ENCODE measurements at regions not wholly inside any gene's neighbourhood (a gene's known extent, or its start where the extent isn't known, plus 50 kb on each side); places are given as distances from the start of the nearest gene placed in this dataset.

DNA sequence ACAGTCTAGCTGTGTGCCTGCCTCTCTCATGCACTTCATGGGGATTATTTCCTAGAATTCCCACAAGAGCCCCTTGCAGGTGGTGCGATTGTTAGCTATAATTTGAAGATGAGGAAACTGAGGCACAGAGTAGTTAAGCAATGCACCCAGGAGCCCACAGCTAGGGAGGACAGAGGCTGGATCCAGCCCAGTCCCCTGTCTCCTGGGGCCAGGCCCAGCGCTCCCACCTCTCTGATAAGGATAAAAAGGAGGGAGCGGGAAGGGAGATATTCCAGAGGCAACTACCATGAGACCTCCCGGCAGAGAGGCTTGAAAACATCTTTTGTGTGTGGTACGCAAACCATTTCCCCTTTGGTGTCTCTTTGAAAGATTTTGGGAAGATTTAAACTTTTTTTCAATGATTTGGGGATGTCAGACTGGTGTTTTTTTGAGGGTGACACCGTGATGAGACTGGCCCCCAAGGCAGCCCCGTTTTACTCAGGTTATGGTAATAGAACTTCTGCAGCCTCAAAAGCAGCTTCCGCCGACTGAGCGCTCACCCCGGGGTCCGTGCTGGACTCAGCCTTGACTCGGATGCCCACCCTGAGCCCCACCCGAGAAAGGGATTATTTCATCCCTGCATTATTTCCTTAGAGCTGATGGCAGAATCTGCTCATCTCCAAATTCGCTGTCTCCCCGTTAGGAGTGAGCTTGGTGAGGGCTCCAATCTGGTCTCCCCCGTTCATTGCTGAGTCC lies 144.7 kb upstream of the IER5L start:
- no peak overlapping the region for H3K27ac ChIP-seq (ENCODE audit: low read depth, low read length)
- no peak for DNase-seq
- peak overlapping the region; percentile 49 for H2AK5ac ChIP-seq (ENCODE audit: low read length)
- H3K36me3 ChIP-seq (ENCODE audit: control insufficient read depth in 1 of 2, insufficient read depth in 2 of 2, low read length in 2 of 2), result no peaks in the 10 kb centered on the region
- no peak overlapping the region for H3K4me3 ChIP-seq (ENCODE audit: low read depth, low read length)
- H3K79me2 ChIP-seq (ENCODE audit: control insufficient read depth, insufficient read depth, low read length, poor library complexity), result peaks cover 9% of the 10 kb centered on the region
- H3K4me2 ChIP-seq (ENCODE audit: low read length), result no peak overlapping the region
- WGBS (ENCODE audit: extremely low coverage, insufficient coverage, insufficient read length), result no CpG with 5 or more reads among the region's 17 CpGs
- H3K9ac ChIP-seq (ENCODE audit: low read length), result no peak overlapping the region
- H3K27me3 ChIP-seq (ENCODE audit: insufficient read depth, low read length), result no peaks in the 10 kb centered on the region
- H4K12ac ChIP-seq (ENCODE audit: low read depth, low read length), result no peak overlapping the region
- peaks cover 40% of the 10 kb centered on the region for H3K79me1 ChIP-seq (ENCODE audit: low read length)
- H2AFZ ChIP-seq (ENCODE audit: insufficient read depth, low read length, poor library complexity), result no peak overlapping the region
- H3K4ac ChIP-seq (ENCODE audit: low read depth, low read length), result no peak overlapping the region
- H2BK120ac ChIP-seq (ENCODE audit: insufficient read depth, low read length, poor library complexity), result no peak overlapping the region
- no peak overlapping the region for H4K8ac ChIP-seq (ENCODE audit: low read depth, low read length)
- peak overlapping the region; percentile 96 for H4K91ac ChIP-seq (ENCODE audit: low read depth, low read length)
- peaks cover 40 to 41% of the 10 kb centered on the region in 2 experiments for H3K4me1 ChIP-seq (ENCODE audit: control insufficient read depth in 1 of 2, insufficient read depth in 2 of 2, low read length in 2 of 2)
- H3K14ac ChIP-seq (ENCODE audit: low read length), result no peak overlapping the region
- H2BK5ac ChIP-seq (ENCODE audit: low read depth, low read length, poor library complexity), result no peak overlapping the region
- no peak overlapping the region for H3K18ac ChIP-seq (ENCODE audit: low read length)
- H3K23ac ChIP-seq (ENCODE audit: low read length), result no peak overlapping the region
- H2BK12ac ChIP-seq (ENCODE audit: low read length), result peak overlapping the region; percentile 97
- H3K9me3 ChIP-seq (ENCODE audit: insufficient read depth, low read depth, low read length), result no peaks in the 10 kb centered on the region

DNA sequence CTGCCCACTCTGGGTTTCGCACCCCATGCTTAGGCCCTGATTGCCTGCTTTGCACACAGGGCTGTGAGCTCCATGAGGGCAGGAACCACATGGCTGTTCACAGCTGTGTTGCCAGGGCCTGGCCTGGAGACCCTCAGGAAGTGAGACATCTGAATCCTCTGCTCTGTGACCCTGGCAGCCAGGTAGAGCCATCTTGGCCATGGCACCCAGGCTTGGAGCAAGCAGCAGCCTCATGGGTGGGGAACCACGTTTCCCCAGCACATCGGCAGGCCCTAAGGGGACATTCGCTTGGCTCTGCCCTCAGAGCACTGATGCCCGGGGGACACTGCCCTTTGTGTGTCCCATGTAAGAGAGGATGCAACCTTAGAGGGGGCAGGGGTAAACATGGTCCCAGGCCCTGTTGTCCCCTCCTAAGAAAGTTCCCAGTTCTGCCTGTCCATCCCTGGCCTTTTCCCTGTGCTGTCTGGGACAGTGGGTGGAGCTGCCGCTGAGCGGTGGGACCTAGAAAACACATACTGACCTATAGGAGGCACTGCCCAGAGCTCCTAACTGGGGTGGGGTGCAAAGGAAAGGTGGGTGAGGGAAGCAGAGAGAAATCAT lies 144.1 kb upstream of the IER5L start:
- H4K8ac ChIP-seq (ENCODE audit: low read depth, low read length), result no peak overlapping the region
- H2BK12ac ChIP-seq (ENCODE audit: low read length), result peak overlapping the region; percentile 97
- no peak overlapping the region for H3K27ac ChIP-seq (ENCODE audit: low read depth, low read length)
- no peak overlapping the region for H4K12ac ChIP-seq (ENCODE audit: low read depth, low read length)
- peak overlapping the region; percentile 36 for H3K14ac ChIP-seq (ENCODE audit: low read length)
- H4K91ac ChIP-seq (ENCODE audit: low read depth, low read length), result peak overlapping the region; percentile 96
- no peak overlapping the region for H3K4me3 ChIP-seq (ENCODE audit: low read depth, low read length)
- H3K4me1 ChIP-seq (ENCODE audit: control insufficient read depth in 1 of 2, insufficient read depth in 2 of 2, low read length in 2 of 2), result peaks cover 42% of the 10 kb centered on the region in 2 experiments
- H3K27me3 ChIP-seq (ENCODE audit: insufficient read depth, low read length), result no peaks in the 10 kb centered on the region
- peak overlapping the region; percentile 82 for H2AK5ac ChIP-seq (ENCODE audit: low read length)
- no peak overlapping the region for H2AFZ ChIP-seq (ENCODE audit: insufficient read depth, low read length, poor library complexity)
- no peak overlapping the region for H2BK5ac ChIP-seq (ENCODE audit: low read depth, low read length, poor library complexity)
- no CpG with 5 or more reads among the region's 7 CpGs for WGBS (ENCODE audit: extremely low coverage, insufficient coverage, insufficient read length)
- H3K79me1 ChIP-seq (ENCODE audit: low read length), result peaks cover 40% of the 10 kb centered on the region
- H3K79me2 ChIP-seq (ENCODE audit: control insufficient read depth, insufficient read depth, low read length, poor library complexity), result peaks cover 9% of the 10 kb centered on the region
- peak overlapping the region; percentile 8 for H3K18ac ChIP-seq (ENCODE audit: low read length)
- H3K9ac ChIP-seq (ENCODE audit: low read length), result no peak overlapping the region
- H3K36me3 ChIP-seq (ENCODE audit: control insufficient read depth in 1 of 2, insufficient read depth in 2 of 2, low read length in 2 of 2), result no peaks in the 10 kb centered on the region
- no peak overlapping the region for H3K4me2 ChIP-seq (ENCODE audit: low read length)
- no peaks in the 10 kb centered on the region for H3K9me3 ChIP-seq (ENCODE audit: insufficient read depth, low read depth, low read length)
- H2BK120ac ChIP-seq (ENCODE audit: insufficient read depth, low read length, poor library complexity), result peak overlapping the region; percentile 94
- DNase-seq, result no peak
- H3K23ac ChIP-seq (ENCODE audit: low read length), result no peak overlapping the region
- H3K4ac ChIP-seq (ENCODE audit: low read depth, low read length), result peak overlapping the region; percentile 43

DNA sequence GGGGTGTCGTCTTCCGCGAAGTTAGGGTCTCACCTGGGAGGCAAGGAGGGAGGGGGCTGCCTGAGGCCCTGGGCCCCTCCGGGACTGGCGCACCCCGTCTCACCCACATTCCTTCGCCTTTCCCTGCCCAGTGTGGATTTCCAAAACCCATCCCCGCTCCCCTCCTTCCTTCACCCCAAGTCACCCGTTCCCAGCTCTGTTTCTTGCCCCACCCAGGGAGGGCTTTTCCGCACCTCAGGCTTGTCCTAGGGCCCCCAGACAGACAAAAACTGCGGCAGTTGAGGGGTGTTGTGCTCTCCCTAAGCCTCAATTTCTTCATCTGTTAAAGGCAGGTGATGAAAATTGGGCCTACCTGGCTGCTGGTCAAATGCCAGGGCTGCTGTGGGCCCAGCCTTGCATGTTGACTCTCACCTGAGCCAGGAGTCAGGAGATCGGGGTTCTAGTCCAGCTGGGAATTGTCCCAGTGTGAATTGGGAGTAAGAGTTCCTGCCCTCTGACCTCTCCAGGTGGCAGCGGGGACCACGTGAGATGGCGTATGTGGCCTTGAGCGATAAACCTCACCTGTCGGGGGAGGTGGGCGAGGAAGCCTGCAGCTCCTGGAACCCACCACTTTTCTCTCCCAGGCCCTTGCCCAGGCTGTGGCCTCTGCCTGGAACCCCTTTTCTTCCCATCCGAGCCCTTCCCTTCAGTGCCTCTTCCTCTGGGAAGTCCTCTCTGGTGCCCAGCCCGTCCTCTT lies 143.4 kb upstream of the IER5L start:
- Histone ChIP-seq H3K79me1 (ENCODE audit: low read length) (peaks cover 40% of the 10 kb centered on the region), H2BK12ac (ENCODE audit: low read length) (peak overlapping the region; percentile 97), H3K4me2 (ENCODE audit: low read length) (peak overlapping the region; percentile 59), H2AK5ac (ENCODE audit: low read length) (peak overlapping the region; percentile 82), H3K36me3 (ENCODE audit: control insufficient read depth in 1 of 2, insufficient read depth in 2 of 2, low read length in 2 of 2) (no peaks in the 10 kb centered on the region), H2BK5ac (ENCODE audit: low read depth, low read length, poor library complexity) (peak overlapping the region; percentile 56), H3K79me2 (ENCODE audit: control insufficient read depth, insufficient read depth, low read length, poor library complexity) (peaks cover 9% of the 10 kb centered on the region), H3K27ac (ENCODE audit: low read depth, low read length) (peak overlapping the region; percentile 50), H3K18ac (ENCODE audit: low read length) (peak overlapping the region; percentile 89), H3K4ac (ENCODE audit: low read depth, low read length) (peak overlapping the region; percentile 58), H3K9me3 (ENCODE audit: insufficient read depth, low read depth, low read length) (no peaks in the 10 kb centered on the region), H3K23ac (ENCODE audit: low read length) (no peak overlapping the region), H3K9ac (ENCODE audit: low read length) (no peak overlapping the region), H4K12ac (ENCODE audit: low read depth, low read length) (peak overlapping the region; percentile 34), H3K4me3 (ENCODE audit: low read depth, low read length) (no peak overlapping the region), H2BK120ac (ENCODE audit: insufficient read depth, low read length, poor library complexity) (peak overlapping the region; percentile 94), H3K4me1 (ENCODE audit: control insufficient read depth in 1 of 2, insufficient read depth in 2 of 2, low read length in 2 of 2) (peaks cover 42% of the 10 kb centered on the region in 2 experiments), H4K91ac (ENCODE audit: low read depth, low read length) (peak overlapping the region; percentile 96), H4K8ac (ENCODE audit: low read depth, low read length) (peak overlapping the region; percentile 75), H2AFZ (ENCODE audit: insufficient read depth, low read length, poor library complexity) (peak overlapping the region; percentile 52), H3K27me3 (ENCODE audit: insufficient read depth, low read length) (no peaks in the 10 kb centered on the region), H3K14ac (ENCODE audit: low read length) (peak overlapping the region; percentile 93)
- WGBS (ENCODE audit: extremely low coverage, insufficient coverage, insufficient read length), result no CpG with 5 or more reads among the region's 20 CpGs
- no peak for DNase-seq

DNA sequence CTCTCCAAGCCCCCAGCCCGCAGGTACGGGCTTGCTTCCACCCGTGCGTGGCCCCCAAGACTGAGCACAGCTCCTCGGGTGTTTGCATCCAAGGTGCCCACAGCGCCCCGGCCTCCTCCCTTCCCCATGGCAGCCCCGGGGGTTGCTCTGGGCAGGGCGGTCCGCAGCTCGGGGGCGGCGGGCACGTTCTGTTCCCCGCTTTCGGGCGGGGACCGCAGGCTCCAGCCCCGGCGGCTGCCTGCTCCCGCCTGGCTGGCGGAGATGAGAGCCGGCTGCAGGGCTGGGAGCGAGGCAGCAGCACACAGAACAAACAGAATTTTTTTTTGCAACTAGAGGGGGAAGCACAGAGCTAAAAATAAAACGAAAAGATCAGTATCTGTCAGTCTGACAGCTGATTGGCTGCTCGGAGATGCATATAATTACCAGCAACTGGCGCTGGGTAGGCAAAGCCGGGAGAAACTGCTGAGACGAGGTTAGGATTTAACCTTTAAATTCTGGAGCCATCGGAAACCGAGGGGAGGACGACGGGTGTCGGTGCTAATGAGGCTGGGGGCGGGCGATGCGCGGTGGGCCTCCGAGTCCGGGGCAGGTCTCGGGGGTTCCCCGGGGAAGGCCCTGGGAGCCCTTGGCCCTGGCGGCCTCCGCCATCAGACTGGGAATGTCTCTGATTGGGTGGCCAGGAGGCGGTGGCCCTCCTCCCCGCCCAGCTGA lies 142.7 kb upstream of the IER5L start:
- H4K91ac ChIP-seq (ENCODE audit: low read depth, low read length), result peak overlapping the region; percentile 98
- H3K14ac ChIP-seq (ENCODE audit: low read length), result peak overlapping the region; percentile 93
- WGBS (ENCODE audit: extremely low coverage, insufficient coverage, insufficient read length), result no CpG with 5 or more reads among the region's 46 CpGs
- peak overlapping the region; percentile 89 for H2BK5ac ChIP-seq (ENCODE audit: low read depth, low read length, poor library complexity)
- H3K23ac ChIP-seq (ENCODE audit: low read length), result no peak overlapping the region
- H2AK5ac ChIP-seq (ENCODE audit: low read length), result peak overlapping the region; percentile 96
- peak overlapping the region; percentile 49 for H4K12ac ChIP-seq (ENCODE audit: low read depth, low read length)
- H3K4me3 ChIP-seq (ENCODE audit: low read depth, low read length), result no peak overlapping the region
- H3K4ac ChIP-seq (ENCODE audit: low read depth, low read length), result peak overlapping the region; percentile 82
- peaks cover 40% of the 10 kb centered on the region for H3K79me1 ChIP-seq (ENCODE audit: low read length)
- H3K4me2 ChIP-seq (ENCODE audit: low read length), result peak overlapping the region; percentile 59
- peaks cover 42 to 44% of the 10 kb centered on the region in 2 experiments for H3K4me1 ChIP-seq (ENCODE audit: control insufficient read depth in 1 of 2, insufficient read depth in 2 of 2, low read length in 2 of 2)
- H3K27ac ChIP-seq (ENCODE audit: low read depth, low read length), result peak overlapping the region; percentile 89
- no peaks in the 10 kb centered on the region for H3K9me3 ChIP-seq (ENCODE audit: insufficient read depth, low read depth, low read length)
- H3K79me2 ChIP-seq (ENCODE audit: control insufficient read depth, insufficient read depth, low read length, poor library complexity), result peaks cover 9% of the 10 kb centered on the region
- H4K8ac ChIP-seq (ENCODE audit: low read depth, low read length), result peak overlapping the region; percentile 90
- H3K36me3 ChIP-seq (ENCODE audit: control insufficient read depth in 1 of 2, insufficient read depth in 2 of 2, low read length in 2 of 2), result no peaks in the 10 kb centered on the region
- peak overlapping the region; percentile 97 for H2BK12ac ChIP-seq (ENCODE audit: low read length)
- no peak overlapping the region for H3K9ac ChIP-seq (ENCODE audit: low read length)
- peak; percentile 28 to 81 for DNase-seq
- peak overlapping the region; percentile 95 for H3K18ac ChIP-seq (ENCODE audit: low read length)
- no peaks in the 10 kb centered on the region for H3K27me3 ChIP-seq (ENCODE audit: insufficient read depth, low read length)
- H2AFZ ChIP-seq (ENCODE audit: insufficient read depth, low read length, poor library complexity), result peak overlapping the region; percentile 67
- H2BK120ac ChIP-seq (ENCODE audit: insufficient read depth, low read length, poor library complexity), result peak overlapping the region; percentile 98
